Nephron (organoid): ENCODE measurements at regions not wholly inside any gene's neighbourhood (a gene's known extent, or its start where the extent isn't known, plus 50 kb on each side); places are given as distances from the start of the nearest gene placed in this dataset.

Source experiments
- H3K27ac Mint-ChIP-seq, 3 experiments: 2 replicates each; pipeline ENCODE4 v1.8.0; 2020; ENCODE audit warnings: mixed read lengths in 3 of 3, mild to moderate bottlenecking in 2 of 3, moderate library complexity in 1 of 3
- H3K27me3 Mint-ChIP-seq: 2 replicates; pipeline ENCODE4 v1.8.0; 2021; ENCODE audit warnings: low read depth, mild to moderate bottlenecking, moderate library complexity, mixed read lengths
- H3K36me3 Mint-ChIP-seq: 2 replicates; pipeline ENCODE4 v1.8.0; 2020; ENCODE audit warnings: low read depth, mixed read lengths
- H3K4me1 Mint-ChIP-seq: 2 replicates; pipeline ENCODE4 v1.8.0; 2020; ENCODE audit warnings: mixed read lengths
- H3K4me3 Mint-ChIP-seq, 3 experiments: 2 replicates each; pipeline ENCODE4 v1.8.0; 2020; ENCODE audit warnings: mild to moderate bottlenecking in 3 of 3, mixed read lengths in 3 of 3, moderate library complexity in 2 of 3
- H3K9me3 Mint-ChIP-seq: 2 replicates; pipeline ENCODE4 v1.8.0; 2020; ENCODE audit warnings: mixed read lengths
- TF ChIP-seq, protein P1 (sequence below), 3 experiments: fragments of 200-600 bp; sonication (generic); IDR thresholded peaks; one replicate each; pipeline ENCODE4 v1.5.0; 2021; ENCODE audit warnings: antibody characterized with exemption in 3 of 3; ENCODE audit not compliant: unreplicated experiment in 3 of 3

DNA sequence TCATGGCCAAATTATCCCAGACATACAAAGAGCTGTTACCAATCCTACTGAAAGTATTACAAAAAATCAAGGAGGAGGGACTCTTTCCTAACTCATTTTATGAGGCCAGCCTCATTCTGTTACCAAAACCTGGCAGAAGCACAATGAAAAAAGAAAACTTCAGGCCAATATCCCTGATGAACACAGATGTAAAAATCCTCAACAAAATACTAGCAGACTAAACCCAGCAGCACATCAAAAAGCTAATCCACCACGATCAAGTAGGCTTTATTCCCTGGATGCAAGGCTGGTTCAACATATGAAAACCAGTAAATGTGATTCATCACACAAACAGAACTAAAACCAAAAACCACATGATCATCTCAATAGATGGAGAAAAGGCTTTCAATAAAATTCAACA is 109.2 kb downstream of the C6orf118 start:
- no peaks in the 10 kb centered on the region for H3K4me1 Mint-ChIP-seq
- TF ChIP-seq, protein P1, sequence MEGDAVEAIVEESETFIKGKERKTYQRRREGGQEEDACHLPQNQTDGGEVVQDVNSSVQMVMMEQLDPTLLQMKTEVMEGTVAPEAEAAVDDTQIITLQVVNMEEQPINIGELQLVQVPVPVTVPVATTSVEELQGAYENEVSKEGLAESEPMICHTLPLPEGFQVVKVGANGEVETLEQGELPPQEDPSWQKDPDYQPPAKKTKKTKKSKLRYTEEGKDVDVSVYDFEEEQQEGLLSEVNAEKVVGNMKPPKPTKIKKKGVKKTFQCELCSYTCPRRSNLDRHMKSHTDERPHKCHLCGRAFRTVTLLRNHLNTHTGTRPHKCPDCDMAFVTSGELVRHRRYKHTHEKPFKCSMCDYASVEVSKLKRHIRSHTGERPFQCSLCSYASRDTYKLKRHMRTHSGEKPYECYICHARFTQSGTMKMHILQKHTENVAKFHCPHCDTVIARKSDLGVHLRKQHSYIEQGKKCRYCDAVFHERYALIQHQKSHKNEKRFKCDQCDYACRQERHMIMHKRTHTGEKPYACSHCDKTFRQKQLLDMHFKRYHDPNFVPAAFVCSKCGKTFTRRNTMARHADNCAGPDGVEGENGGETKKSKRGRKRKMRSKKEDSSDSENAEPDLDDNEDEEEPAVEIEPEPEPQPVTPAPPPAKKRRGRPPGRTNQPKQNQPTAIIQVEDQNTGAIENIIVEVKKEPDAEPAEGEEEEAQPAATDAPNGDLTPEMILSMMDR (IDR thresholded peaks at IDR 0.05; ENCODE audit: unreplicated experiment in 3 of 3) = no peak
- H3K36me3 Mint-ChIP-seq = peaks cover 4% of the 10 kb centered on the region
- H3K9me3 Mint-ChIP-seq = peaks cover 23% of the 10 kb centered on the region
- no peak overlapping the region for H3K27ac Mint-ChIP-seq
- H3K27me3 Mint-ChIP-seq = no peaks in the 10 kb centered on the region
- H3K4me3 Mint-ChIP-seq = no peak overlapping the region

GRCh38 chr6:165191461-165191860 is 117.9 kb downstream of the C6orf118 start:
- H3K36me3 Mint-ChIP-seq = no peaks in the 10 kb centered on the region
- H3K9me3 Mint-ChIP-seq = peaks cover 23% of the 10 kb centered on the region
- H3K27me3 Mint-ChIP-seq = no peaks in the 10 kb centered on the region
- H3K4me1 Mint-ChIP-seq = no peaks in the 10 kb centered on the region
- H3K27ac Mint-ChIP-seq = no peak overlapping the region
- H3K4me3 Mint-ChIP-seq = no peak overlapping the region
- TF ChIP-seq, protein P1 (IDR thresholded peaks at IDR 0.05; ENCODE audit: unreplicated experiment in 3 of 3) = no peak

DNA sequence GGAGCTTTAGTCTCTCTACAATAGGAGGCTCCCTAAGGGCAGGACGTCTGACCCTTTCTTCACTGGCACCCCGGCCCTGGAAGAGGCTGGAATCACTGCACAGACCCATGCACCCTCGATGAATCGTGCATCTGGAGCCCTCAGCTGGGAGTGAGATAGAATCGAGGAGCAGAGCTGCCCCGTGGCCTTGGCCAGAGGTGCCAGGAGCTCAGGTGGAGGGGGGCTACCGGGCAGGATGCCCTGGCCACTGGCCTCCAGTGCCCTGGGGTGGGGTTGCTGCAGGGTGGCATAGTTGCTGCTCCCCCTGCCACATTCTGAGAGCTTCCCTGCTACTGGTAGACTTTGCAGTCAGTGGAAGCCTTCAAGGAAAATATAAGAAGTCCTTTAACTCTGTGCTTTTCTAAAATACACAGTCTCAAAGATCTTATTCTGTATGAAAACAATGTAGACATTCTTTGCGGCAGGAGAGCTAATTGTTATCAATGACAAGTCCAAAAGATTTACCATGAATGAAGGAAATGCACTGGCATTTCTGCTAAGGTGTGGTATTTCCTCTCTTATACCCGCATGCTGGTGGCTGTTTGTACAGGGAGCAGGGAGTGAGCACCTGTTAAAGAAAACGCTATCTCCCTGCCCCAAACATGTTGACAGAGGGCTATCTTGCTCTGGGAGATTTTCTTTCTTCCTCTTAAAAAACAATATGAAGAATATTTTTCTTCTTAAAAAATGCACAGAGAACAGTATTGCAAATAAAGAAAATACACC is 122.8 kb downstream of the C6orf118 start:
- Mint-ChIP-seq H3K27ac (no peak overlapping the region), H3K4me3 (no peak overlapping the region), H3K36me3 (no peaks in the 10 kb centered on the region), H3K4me1 (peaks cover 5% of the 10 kb centered on the region), H3K27me3 (no peaks in the 10 kb centered on the region), H3K9me3 (peaks cover 2% of the 10 kb centered on the region)
- TF ChIP-seq, protein P1 (IDR thresholded peaks at IDR 0.05; ENCODE audit: unreplicated experiment in 3 of 3) = no peak

DNA sequence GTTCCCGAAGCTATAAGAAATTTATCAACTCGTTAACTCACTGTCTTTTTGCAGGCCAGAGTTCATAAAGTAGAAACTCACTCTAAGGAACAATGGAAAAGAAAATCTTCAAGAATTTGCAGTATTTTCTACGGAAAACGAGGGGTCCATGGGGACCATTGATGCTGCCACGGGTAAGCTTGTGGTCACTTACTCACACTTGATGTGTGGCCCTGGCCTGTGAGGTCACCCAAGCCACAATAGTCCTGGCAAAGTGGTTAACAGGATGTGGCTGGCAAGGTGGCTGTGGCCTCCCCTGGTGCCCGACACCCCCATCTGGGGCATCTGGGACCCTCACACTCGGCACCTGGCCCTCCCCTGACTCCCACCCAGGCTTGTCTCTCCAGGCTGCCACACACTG is 123.4 kb downstream of the C6orf118 start:
- Mint-ChIP-seq H3K36me3 (no peaks in the 10 kb centered on the region), H3K4me1 (peaks cover 5% of the 10 kb centered on the region), H3K27ac (no peak overlapping the region), H3K27me3 (no peaks in the 10 kb centered on the region), H3K9me3 (no peaks in the 10 kb centered on the region), H3K4me3 (no peak overlapping the region)
- TF ChIP-seq, protein P1 (IDR thresholded peaks at IDR 0.05; ENCODE audit: unreplicated experiment in 3 of 3) = no peak

DNA sequence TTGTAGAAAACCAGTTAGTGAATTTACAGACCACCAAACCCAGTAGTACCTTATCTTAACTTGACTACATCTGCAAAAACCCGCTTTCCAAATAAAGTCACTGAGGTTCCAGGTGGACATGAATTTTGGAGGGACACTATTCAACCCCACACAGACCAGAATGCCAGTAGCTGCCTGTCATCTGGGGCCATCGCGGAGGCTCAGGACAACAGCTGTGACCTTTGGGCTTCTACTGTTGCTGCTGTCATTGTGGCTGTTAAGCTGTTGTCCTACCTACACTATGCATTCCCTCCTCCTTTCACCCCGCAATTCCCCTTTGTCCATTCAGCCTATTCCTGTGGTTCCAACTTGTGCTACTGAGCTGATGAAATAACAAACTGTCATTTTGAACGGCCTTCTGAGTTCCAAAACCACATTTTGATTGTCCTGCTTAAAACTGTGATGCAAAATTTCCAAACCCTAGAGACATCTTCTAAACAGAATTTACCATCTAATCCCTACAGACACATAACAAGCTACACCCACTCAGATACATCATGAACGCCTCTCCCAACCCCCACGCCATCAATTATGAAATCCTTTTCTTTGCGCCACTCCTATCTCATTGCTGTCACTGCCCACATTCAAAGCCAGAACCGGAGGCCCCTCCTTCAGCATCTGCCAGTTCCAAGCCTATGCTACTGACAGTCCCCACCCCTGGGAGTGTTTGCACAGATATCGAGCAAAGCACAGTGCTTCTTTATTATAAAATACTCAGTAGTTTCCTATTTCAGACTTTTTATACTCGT is 125.0 kb downstream of the C6orf118 start:
- TF ChIP-seq, protein P1 (IDR thresholded peaks at IDR 0.05; ENCODE audit: unreplicated experiment in 3 of 3) = no peak
- H3K27ac Mint-ChIP-seq = no peak overlapping the region
- no peaks in the 10 kb centered on the region for H3K9me3 Mint-ChIP-seq
- H3K4me3 Mint-ChIP-seq = no peak overlapping the region
- no peaks in the 10 kb centered on the region for H3K27me3 Mint-ChIP-seq
- peaks cover 5% of the 10 kb centered on the region for H3K4me1 Mint-ChIP-seq
- no peaks in the 10 kb centered on the region for H3K36me3 Mint-ChIP-seq
